ENCODE measurements at regions not wholly inside any gene's neighbourhood (a gene's known extent, or its start where the extent isn't known, plus 50 kb on each side); places are given as distances from the start of the nearest gene placed in this dataset.

DNA sequence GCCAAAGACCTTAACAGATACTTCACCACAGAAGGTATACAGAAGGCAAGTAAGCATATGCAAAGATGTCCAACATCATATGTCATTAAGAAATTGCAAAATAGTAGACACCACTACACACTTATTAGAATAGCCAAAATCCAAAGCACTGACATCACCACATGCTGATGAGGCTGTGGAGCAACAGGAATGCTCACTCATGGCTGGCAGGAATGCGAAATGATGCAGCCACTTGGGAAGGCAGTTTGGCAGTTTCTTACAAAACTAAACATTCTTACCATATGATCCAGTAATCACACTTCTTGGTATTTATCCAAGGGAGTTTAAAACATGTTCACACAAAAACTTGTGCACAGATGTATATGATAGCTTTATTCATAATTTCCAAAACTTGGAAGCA lies 261.2 kb upstream of the AJAP1 start:
- TF ChIP-seq, protein P1, sequence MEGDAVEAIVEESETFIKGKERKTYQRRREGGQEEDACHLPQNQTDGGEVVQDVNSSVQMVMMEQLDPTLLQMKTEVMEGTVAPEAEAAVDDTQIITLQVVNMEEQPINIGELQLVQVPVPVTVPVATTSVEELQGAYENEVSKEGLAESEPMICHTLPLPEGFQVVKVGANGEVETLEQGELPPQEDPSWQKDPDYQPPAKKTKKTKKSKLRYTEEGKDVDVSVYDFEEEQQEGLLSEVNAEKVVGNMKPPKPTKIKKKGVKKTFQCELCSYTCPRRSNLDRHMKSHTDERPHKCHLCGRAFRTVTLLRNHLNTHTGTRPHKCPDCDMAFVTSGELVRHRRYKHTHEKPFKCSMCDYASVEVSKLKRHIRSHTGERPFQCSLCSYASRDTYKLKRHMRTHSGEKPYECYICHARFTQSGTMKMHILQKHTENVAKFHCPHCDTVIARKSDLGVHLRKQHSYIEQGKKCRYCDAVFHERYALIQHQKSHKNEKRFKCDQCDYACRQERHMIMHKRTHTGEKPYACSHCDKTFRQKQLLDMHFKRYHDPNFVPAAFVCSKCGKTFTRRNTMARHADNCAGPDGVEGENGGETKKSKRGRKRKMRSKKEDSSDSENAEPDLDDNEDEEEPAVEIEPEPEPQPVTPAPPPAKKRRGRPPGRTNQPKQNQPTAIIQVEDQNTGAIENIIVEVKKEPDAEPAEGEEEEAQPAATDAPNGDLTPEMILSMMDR (IDR thresholded peaks at IDR 0.05; ENCODE audit: borderline replicate concordance, extremely low read depth, low read length, poor library complexity, severe bottlenecking): no peak
- TF ChIP-seq EZH2 (IDR thresholded peaks at IDR 0.05; ENCODE audit: borderline replicate concordance, low read depth, low read length, severe bottlenecking): no peak

Data from DND-41 (cell line).